Hematopoietic multipotent progenitor cell treated with erythropoietin and hydrocortisone succinate and interleukin-3 and kit ligand, for 6 days (in vitro differentiated cells): ENCODE measurements at regions not wholly inside any gene's neighbourhood (a gene's known extent, or its start where the extent isn't known, plus 50 kb on each side); places are given as distances from the start of the nearest gene placed in this dataset.
"Not testable (repeated sequence)": the region's sequence is repeated elsewhere in the genome, so short reads cannot be mapped to it uniquely, and the experiment has no call there.

ENCODE experiments used
- DNase-seq: peaks from one replicate; pipeline ENCODE4 v3.0.0-alpha.2; 2015

DNA sequence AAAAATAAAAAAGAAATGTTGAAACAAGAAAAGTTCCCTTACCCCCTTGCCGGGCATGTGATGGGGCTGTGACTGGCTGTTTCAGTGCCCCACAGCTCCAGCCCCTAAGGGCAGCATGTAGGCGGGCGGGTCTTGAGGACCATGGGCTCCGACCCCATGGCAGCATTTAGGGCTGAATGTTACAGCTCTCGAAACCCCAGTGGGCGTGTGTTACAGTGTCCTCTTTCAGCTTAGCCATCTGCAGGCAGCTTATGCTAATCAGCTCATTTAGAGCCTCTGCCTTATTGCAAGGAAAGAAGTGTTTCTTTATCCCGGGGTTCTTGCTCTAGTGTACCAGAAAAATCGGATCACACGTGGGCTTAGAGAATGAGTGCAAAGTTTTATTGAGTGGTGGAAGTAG, 497.4 kb upstream of the CYLC2 start:
- no peak for DNase-seq

DNA sequence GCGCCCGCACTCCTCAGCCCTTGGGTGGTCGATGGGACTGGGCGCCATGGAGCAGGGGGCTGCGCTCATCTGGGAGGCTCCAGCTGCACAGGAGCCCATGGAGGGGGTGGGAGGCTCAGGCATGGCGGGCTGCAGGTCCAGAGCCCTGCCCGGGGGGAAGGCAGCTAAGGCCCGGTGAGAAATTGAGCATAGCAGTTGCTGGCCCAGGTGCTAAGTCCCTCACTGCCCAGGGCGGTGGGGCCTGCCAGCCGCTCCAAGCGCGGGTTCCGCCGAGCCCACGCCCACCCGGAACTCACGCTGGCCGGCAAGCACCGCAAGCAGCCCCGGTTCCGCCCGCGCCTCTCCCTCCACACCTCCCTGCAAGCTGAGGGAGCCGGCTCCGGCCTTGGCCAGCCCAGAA, 508.2 kb upstream of the CYLC2 start:
- not testable (repeated sequence) for DNase-seq

GRCh38 chr9:102483651-102484050, 511.5 kb upstream of the CYLC2 start:
- DNase-seq: no peak

- no peak for DNase-seq
Measured at GRCh38 chr9:102482776-102483175, 512.4 kb upstream of the CYLC2 start.

GRCh38 chr9:102479191-102479590, 515.9 kb upstream of the CYLC2 start:
- DNase-seq: no peak

DNA sequence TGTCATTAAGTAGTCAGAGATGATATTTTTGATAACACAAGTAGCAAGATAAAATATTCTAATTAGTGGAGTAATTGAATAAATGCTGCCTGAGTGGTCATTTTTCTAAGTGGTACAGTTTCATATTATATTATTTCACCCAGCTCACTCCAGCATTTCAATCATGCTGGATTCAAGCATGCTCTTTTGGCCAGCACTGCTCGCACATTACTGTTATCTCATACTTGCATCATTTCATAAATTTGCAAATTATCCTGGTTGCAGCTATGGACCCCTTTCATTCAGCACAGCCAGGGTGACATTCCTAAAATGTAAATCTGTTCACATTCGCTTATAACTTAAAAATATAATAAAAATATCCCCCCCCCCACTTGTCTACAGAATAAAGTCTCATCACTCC, 520.8 kb upstream of the CYLC2 start:
- no peak for DNase-seq

DNA sequence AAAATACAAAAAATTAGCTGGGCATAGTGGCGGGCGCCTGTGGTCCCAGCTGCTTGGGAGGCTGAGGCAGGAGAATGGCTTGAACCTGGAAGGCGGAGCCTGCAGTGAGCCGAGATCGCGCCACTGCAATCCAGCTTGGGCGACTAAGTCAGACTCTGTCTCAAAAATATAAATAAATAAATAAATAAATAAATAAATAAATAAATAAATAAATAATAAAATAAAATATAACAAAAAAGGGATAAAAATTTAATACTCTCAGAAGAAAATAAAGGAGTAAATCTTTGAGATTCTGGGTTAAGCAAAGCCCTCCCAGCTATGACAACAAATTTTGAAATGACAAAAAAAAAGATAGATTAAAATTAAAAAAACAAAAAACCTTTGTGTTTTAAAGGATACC, 525.7 kb upstream of the CYLC2 start:
- DNase-seq: not testable (repeated sequence)

DNA sequence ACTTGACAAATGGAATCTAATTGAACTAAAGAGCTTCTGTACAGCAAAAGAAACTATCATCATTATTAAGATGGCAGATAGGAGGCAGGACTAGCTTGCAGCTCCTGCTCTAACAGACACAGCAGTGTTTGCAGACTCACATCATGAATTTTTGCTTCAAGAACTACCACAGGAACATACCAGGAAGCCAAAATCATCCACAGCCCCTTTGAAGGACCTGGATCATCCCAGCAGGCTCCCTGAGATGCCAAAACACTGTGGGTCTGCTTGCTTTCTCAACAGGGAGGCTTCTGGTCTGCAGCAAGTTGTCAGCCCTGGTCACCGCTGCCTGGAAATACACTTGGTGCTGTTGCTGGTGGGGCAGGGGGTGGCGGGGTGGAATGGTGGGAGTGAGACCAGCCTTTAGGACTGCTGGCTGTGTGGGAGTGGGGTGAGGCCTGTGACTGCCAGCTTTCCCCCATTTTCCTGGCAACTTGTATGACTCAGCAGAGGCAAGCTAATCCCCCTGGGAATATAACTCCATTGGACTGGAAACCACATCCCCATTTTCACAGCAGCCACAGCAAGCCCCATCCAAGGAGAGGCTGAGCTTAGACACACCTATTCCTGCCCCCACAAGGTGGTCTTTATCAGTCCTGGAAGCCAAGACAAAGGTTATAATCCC, 533.8 kb upstream of the CYLC2 start:
- DNase-seq: no peak

GRCh38 chr9:102459828-102460227, 535.3 kb upstream of the CYLC2 start:
- no peak for DNase-seq

DNA sequence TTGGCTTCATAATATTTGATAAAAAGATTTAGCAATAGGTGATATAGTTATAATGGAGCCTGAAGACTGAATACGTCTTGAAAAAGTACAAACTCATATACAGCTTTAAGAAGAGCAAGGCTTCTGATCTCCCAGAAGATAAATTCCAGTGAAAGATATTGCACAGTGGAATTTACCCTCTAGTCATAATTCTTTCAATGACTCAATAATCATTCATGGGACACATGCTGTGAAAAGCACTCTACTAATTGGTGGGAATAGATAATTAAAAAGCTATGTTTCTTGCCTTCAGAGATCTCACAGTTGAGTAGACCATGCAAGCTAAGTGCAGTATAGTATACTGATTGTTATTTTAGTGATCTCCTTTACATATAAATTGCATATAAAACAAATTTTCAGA, 538.6 kb upstream of the CYLC2 start:
- DNase-seq: no peak

DNA sequence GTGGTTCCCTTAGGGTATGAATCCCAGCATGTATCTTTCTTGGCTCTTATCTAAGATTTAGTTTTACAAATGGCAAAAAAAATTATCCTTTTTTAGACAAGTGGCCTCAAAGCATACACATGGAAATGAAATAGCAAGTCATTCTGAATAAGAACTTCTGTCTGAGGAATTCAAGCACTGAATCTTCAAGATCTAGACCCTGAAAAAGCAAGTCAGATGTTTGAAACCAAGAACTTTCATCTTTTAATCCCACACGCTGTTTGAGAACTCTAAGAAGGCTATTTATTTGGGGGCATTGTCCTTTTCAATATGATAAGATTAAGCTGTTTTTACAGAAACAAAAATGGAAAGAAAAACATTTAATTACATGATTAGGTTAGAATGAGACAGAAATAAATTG, 549.2 kb upstream of the CYLC2 start:
- no peak for DNase-seq

DNA sequence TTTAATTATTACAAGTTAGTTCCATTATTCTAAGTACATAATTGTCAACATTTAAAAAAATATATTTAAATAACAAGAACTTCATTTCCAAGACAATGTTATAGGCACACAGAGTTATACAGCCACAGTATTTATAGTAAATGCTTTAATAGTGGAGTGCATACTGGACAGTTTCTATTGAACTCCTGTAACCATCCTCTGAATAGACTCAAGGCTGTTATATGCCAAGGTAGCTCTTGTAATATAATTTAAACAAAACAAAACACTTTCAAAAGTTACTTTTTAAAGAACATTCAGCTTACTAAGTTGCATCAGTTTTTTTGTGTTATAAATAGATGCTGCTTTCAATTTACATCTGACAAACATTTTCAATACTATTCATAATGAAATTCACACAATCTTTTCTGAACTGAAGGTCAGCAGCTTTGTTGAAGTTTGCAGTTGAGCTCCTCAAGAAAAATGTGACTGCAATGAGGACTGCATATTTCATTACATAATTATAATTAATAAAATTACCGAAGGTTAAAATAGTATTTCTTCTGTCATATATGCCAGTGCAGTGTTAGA, 549.9 kb upstream of the CYLC2 start:
- DNase-seq: no peak

GRCh38 chr9:102439583-102439982, 555.5 kb upstream of the CYLC2 start:
- no peak for DNase-seq

GRCh38 chr9:102436599-102436998, 558.5 kb upstream of the CYLC2 start:
- DNase-seq: not testable (repeated sequence)

DNA sequence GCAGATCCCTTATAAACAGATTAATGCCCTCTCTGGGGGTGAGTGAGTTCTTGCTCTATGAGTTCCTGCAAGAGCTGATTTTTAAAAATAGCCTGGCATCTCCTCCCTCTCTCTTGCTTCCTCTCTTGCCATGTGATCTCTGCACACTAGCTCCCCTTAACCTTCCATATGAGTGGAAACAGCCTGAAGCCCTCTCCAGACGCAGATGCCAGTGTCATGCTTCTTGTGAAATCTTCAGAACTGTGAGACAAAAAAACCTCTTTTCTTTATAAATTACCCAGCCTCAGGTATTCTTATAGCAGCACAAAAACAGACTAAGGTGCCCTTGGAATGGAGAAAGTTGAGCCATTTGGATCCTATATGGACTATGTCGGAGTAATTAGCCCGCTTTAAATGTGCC, 559.7 kb upstream of the CYLC2 start:
- no peak for DNase-seq

DNA sequence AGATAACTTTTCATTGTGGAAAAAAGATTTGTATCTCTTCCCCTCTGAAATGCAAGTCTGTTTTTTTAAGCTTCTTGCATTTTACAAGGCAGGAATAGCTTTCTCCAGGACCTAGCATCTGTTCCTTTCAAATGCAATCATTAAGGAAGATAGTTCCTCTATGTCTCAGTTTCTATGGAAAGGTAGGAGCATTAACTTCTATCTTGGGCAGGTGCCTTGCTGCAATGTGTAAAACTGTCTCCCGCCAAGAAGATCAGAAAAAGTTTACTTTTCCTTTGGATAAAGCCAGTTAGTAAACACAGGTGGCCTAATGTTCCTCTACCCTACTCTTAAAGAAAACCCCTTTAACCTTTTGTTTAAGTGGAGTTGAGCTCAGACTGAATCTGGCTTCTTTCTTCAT, 560.6 kb upstream of the CYLC2 start:
- no peak for DNase-seq

- no peak for DNase-seq
Measured at GRCh38 chr9:102428305-102428704, 566.8 kb upstream of the CYLC2 start.

DNA sequence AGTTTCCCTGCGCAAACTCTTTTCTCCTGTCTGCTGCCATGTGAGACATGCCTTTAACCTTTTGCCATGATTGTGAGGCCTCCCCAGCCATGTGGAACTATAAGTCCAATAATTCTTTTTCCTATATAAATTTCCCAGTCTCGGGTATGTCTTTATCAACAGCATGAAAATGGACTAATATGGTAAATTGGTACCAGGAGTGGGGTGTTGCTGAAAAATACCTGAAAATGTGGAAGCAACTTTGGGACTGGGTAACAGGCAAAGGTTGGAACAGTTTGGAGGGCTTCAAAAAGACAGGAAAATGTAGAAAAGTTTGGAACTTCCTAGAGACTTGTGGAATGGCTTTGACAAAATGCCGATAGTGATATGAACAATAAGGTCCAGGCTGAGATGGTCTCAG, 578.9 kb upstream of the CYLC2 start:
- not testable (repeated sequence) for DNase-seq

- no peak for DNase-seq
Measured at GRCh38 chr9:102405218-102405867, 589.8 kb upstream of the CYLC2 start.

GRCh38 chr9:102403514-102403913, 591.6 kb upstream of the CYLC2 start:
- no peak for DNase-seq

DNA sequence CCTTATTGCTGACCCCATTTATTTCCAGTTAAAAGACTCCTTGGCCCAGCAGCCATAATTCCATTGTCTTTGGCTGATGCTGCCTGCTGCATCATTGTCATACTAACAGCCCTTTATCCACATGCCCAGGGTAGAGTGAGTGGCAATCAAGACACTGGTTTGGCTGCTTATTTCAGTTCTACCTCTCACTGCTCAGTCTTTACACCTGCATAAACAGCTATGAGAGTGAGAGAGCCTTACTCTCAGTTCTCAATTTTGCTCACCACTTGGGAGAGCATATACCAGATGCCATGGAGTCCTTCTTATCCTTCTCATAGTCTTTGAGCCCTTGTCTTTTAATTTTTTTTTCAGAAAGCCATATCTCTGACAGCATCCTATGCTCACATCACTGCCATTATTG, 596.9 kb upstream of the CYLC2 start:
- no peak for DNase-seq

GRCh38 chr9:102385620-102386019, 609.5 kb upstream of the CYLC2 start:
- not testable (repeated sequence) for DNase-seq

DNA sequence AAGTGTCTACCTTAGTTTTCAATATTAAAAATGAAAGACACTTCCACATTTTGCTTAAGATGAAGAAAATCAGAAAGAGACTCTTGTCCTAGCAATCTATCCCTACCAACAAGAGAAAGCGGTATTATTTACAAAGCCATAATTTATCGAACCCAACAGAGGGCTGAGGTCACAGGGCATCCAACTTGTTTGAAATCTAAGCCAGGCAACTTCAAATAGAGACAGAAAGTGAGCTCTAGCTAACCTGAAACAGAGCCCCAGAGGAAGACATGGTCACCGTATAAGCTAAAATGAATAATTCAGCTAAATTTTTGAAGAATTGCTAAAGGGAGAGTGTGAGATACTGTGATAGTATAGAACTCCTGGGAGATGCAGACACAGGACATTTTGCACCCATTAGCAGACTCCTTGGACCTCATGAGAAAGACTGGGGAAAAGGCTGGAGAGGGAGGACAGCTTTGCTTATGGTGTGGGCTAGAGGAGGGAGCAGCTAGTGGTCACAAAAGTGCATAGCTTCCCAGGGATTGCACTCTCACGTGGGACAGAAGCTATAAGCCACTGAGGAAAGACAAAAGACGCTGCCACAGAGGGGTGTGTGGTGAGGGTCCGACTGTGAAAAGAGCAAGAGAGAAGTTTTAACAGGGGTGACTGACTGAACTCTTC, 624.2 kb upstream of the GRIN3A start:
- no peak for DNase-seq

DNA sequence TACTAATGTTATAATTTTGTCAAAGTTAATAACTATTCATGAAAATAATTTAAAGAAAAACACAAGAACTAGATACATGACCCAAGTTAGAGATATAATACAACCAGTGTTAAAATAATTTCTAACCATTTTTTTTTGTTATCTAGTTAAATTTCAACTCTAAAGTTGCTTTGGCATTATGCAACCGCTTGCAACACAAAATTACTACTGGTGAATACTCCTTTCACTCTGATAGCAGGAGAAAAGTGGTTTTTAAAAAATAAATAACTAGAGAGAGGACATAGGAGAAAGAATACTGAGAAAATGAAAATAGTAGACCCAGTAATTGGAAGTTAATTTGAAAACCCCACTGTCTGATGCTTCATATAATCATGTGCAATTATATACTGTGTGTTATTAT, 622.4 kb upstream of the GRIN3A start:
- no peak for DNase-seq
